Urothelium cell line (cell line): ENCODE measurements at regions not wholly inside any gene's neighbourhood (a gene's known extent, or its start where the extent isn't known, plus 50 kb on each side); places are given as distances from the start of the nearest gene placed in this dataset.
"Not testable (repeated sequence)": the region's sequence is repeated elsewhere in the genome, so short reads cannot be mapped to it uniquely, and the experiment has no call there.

ENCODE experiments used
- DNase-seq: peaks from one replicate; pipeline ENCODE4 v3.0.0; 2011; ENCODE audit warnings: low spot score, mixed read lengths
- FAIRE-seq: peaks from 2 replicates; lab custom pipeline; 2011; peaks lifted over from hg19 to GRCh38; lab: Jason Lieb, UNC

- FAIRE-seq (no peak), DNase-seq (no peak)
These were observed 1113.4 kb upstream of the MIR17HG start for GRCh38 chr13:90233933-90234672.

GRCh38 chr13:90237852-90238251 is 1109.6 kb upstream of the MIR17HG start:
- no peak for DNase-seq
- FAIRE-seq = no peak

- no peak for FAIRE-seq
- no peak for DNase-seq
These were observed 1109.1 kb upstream of the MIR17HG start for GRCh38 chr13:90238413-90238812.

GRCh38 chr13:90239130-90239529 is 1108.4 kb upstream of the MIR17HG start:
- DNase-seq (no peak), FAIRE-seq (no peak)

GRCh38 chr13:90246005-90246404 is 1101.5 kb upstream of the MIR17HG start:
- DNase-seq (no peak), FAIRE-seq (no peak)

GRCh38 chr13:90246687-90247345 is 1100.7 kb upstream of the MIR17HG start:
- DNase-seq (no peak), FAIRE-seq (no peak)

- DNase-seq (no peak), FAIRE-seq (no peak)
These were observed 1093.7 kb upstream of the MIR17HG start for GRCh38 chr13:90253806-90254205.

GRCh38 chr13:90254437-90254836 is 1093.0 kb upstream of the MIR17HG start:
- FAIRE-seq = no peak

GRCh38 chr13:90256746-90257145 is 1090.7 kb upstream of the MIR17HG start:
- FAIRE-seq (no peak), DNase-seq (no peak)

More at GRCh38 chr13:90254437-90254836, 1093.0 kb upstream of the MIR17HG start:
- DNase-seq = no peak

- DNase-seq (no peak), FAIRE-seq (no peak)
These were observed 1089.4 kb upstream of the MIR17HG start for GRCh38 chr13:90258129-90258528.

- no peak for FAIRE-seq
- DNase-seq = no peak
These were observed 1086.1 kb upstream of the MIR17HG start for GRCh38 chr13:90261343-90261742.

- FAIRE-seq (no peak), DNase-seq (no peak)
These were observed 1077.3 kb upstream of the MIR17HG start for GRCh38 chr13:90270226-90270625.

GRCh38 chr13:90272356-90272755 is 1075.1 kb upstream of the MIR17HG start:
- peak; percentile 2 for DNase-seq
- no peak for FAIRE-seq

- no peak for FAIRE-seq
- DNase-seq = no peak
These were observed 1071.3 kb upstream of the MIR17HG start for GRCh38 chr13:90276216-90276615.

- DNase-seq, FAIRE-seq: not testable (repeated sequence)
These were observed 1069.3 kb upstream of the MIR17HG start for GRCh38 chr13:90278231-90278630.

GRCh38 chr13:90281709-90282108 is 1065.8 kb upstream of the MIR17HG start:
- FAIRE-seq (no peak), DNase-seq (no peak)

- no peak for FAIRE-seq
- no peak for DNase-seq
These were observed 1060.0 kb upstream of the MIR17HG start for GRCh38 chr13:90287521-90287920.

GRCh38 chr13:90293793-90294361 is 1053.6 kb upstream of the MIR17HG start:
- DNase-seq (no peak), FAIRE-seq (no peak)

GRCh38 chr13:90299238-90299637 is 1048.2 kb upstream of the MIR17HG start:
- no peak for FAIRE-seq
- no peak for DNase-seq

- FAIRE-seq (no peak), DNase-seq (no peak)
These were observed 1047.5 kb upstream of the MIR17HG start for GRCh38 chr13:90300015-90300414.

GRCh38 chr13:90302107-90302506 is 1045.4 kb upstream of the MIR17HG start:
- peak; percentile 11 for DNase-seq
- no peak for FAIRE-seq

- DNase-seq = no peak
- FAIRE-seq = no peak
These were observed 1041.7 kb upstream of the MIR17HG start for GRCh38 chr13:90305796-90306195.
